K562 (cell line): ENCODE measurements at regions not wholly inside any gene's neighbourhood (a gene's known extent, or its start where the extent isn't known, plus 50 kb on each side); places are given as distances from the start of the nearest gene placed in this dataset.

ENCODE experiments used
- ATAC-seq: fragments of 200-7000 bp; cut with Tn5 transposase; 3 replicates; pipeline ENCODE4 v1.9.1; 2020; ENCODE audit warnings: moderate library complexity
- BruUV-seq: library from RNA; stranded (reverse); fragments of 400-500 nt; replicated peaks from 2 replicates; lab custom pipeline; 2021; lab: Mats Ljungman, UMichigan
- CTCF ChIA-PET: fragments of 300-600 bp; formaldehyde crosslinking; extraction: SDS; loops from one replicate; lab custom pipeline; 2021; ENCODE audit warnings: low intra/inter-chr PET ratio; lab: Yijun Ruan, JAX
- POLR2A ChIA-PET: fragments of 300-600, 350-650 bp; sonication (Branson Sonifier 250); formaldehyde crosslinking; extraction: SDS; loops from one replicate; lab custom pipeline; 2021; ENCODE audit warnings: antibody characterized with exemption, inconsistent platforms; lab: Yijun Ruan, JAX
- DNase-seq, 4 experiments: peaks; one replicate each; pipeline versions ENCODE4 v3.0.0 to v3.0.0-alpha.2; 2011 to 2018; ENCODE audit warnings: low spot score in 3 of 4, mixed read lengths in 3 of 4; ENCODE audit errors: extremely low read depth in 1 of 4
- FAIRE-seq: peaks from 2 replicates; lab custom pipeline; 2011; peaks lifted over from hg19 to GRCh38; lab: Jason Lieb, UNC
- H2AFZ ChIP-seq: 2 replicates; pipeline ENCODE4 v1.6.0; 2011; ENCODE audit warnings: low read depth, low read length, control low read depth, inconsistent platforms
- H3K27ac ChIP-seq: fragments of 200-600 bp; 3 replicates; pipeline ENCODE4 v1.8.0; 2011; ENCODE audit warnings: low read depth, mild to moderate bottlenecking, control low read depth, inconsistent platforms, low read length, moderate library complexity, mixed read lengths; ENCODE audit errors: extremely low read depth
- H3K27me3 ChIP-seq, 2 experiments: fragments of 300-600 bp in 1 of 2; 2 replicates in 1 of 2; 3 replicates in 1 of 2; pipeline versions ENCODE4 v1.6.0 to v1.8.0; 2011; ENCODE audit warnings: inconsistent platforms in 2 of 2, low read length in 2 of 2, mild to moderate bottlenecking in 1 of 2, mixed read lengths in 1 of 2, moderate library complexity in 1 of 2; ENCODE audit not compliant: control insufficient read depth in 2 of 2, insufficient read depth in 2 of 2
- H3K36me3 ChIP-seq: fragments of 300-600 bp; 3 replicates; pipeline ENCODE4 v1.8.0; 2011; ENCODE audit warnings: mild to moderate bottlenecking, low read length, inconsistent platforms; ENCODE audit not compliant: control insufficient read depth, insufficient read depth
- H3K4me1 ChIP-seq, 2 experiments: fragments of 200-600 bp in 1 of 2; replicated peaks in 1 of 2; 2 replicates in 1 of 2; 3 replicates in 1 of 2; pipeline versions ENCODE4 v1.5.1 to v1.8.0; 2011; ENCODE audit warnings: inconsistent platforms in 2 of 2, low read length in 2 of 2, mild to moderate bottlenecking in 1 of 2, mixed read lengths in 1 of 2, moderate library complexity in 1 of 2; ENCODE audit not compliant: control insufficient read depth in 2 of 2, insufficient read depth in 2 of 2
- H3K4me2 ChIP-seq: 2 replicates; pipeline ENCODE4 v1.6.1; 2011; ENCODE audit warnings: low read length, control low read depth, inconsistent platforms, mixed read lengths; ENCODE audit not compliant: insufficient read depth
- H3K4me3 ChIP-seq: fragments of 200-600 bp; sonication (generic), shearing (Covaris generic); 2 replicates; pipeline ENCODE4 v1.5.1; 2016; ENCODE audit warnings: control low read depth, inconsistent platforms
- H3K79me2 ChIP-seq: fragments of 200-600 bp; 3 replicates; pipeline ENCODE4 v1.8.0; 2011; ENCODE audit warnings: low read length, inconsistent platforms; ENCODE audit not compliant: control insufficient read depth, insufficient read depth
- H3K9ac ChIP-seq, 2 experiments: 2 replicates each; pipeline versions ENCODE4 v1.6.0 to v1.6.1; 2011; ENCODE audit warnings: low read depth in 2 of 2, low read length in 2 of 2, control low read depth in 1 of 2, inconsistent platforms in 1 of 2, mild to moderate bottlenecking in 1 of 2, mixed read lengths in 1 of 2; ENCODE audit not compliant: insufficient read depth in 1 of 2
- H3K9me1 ChIP-seq: one replicate; pipeline ENCODE4 v1.6.0; 2011; ENCODE audit warnings: inconsistent platforms, mild to moderate bottlenecking, low read length, moderate library complexity; ENCODE audit not compliant: control insufficient read depth, insufficient read depth
- H3K9me3 ChIP-seq: replicated peaks from 2 replicates; pipeline ENCODE4 v1.5.1; 2011; ENCODE audit warnings: low read depth, low read length, inconsistent platforms; ENCODE audit not compliant: control insufficient read depth, insufficient read depth
- H4K20me1 ChIP-seq: replicated peaks from 2 replicates; pipeline ENCODE4 v1.6.1; 2011; ENCODE audit warnings: low read length, inconsistent platforms, mixed read lengths; ENCODE audit not compliant: control insufficient read depth, insufficient read depth
- E2F6 ChIP-seq, 2 experiments: IDR thresholded peaks; 2 replicates each; pipeline ENCODE4 v1.6.1; 2011; ENCODE audit warnings: borderline replicate concordance in 1 of 2, control low read depth in 1 of 2, low read depth in 1 of 2, low read length in 1 of 2, mild to moderate bottlenecking in 1 of 2, mixed read lengths in 1 of 2, moderate library complexity in 1 of 2; ENCODE audit not compliant: insufficient read depth in 1 of 2, insufficient read length in 1 of 2, poor library complexity in 1 of 2, severe bottlenecking in 1 of 2; ENCODE audit errors: extremely low read depth in 1 of 2
- ELK1 ChIP-seq: sonication (generic); formaldehyde crosslinking; IDR thresholded peaks from 2 replicates; pipeline ENCODE4 v1.8.1; 2022; ENCODE audit warnings: missing genetic modification reagents
- ETS1 ChIP-seq: conservative IDR thresholded peaks from 2 replicates; pipeline ENCODE4 v1.6.1; 2011; ENCODE audit warnings: low read depth, mild to moderate bottlenecking, low read length; ENCODE audit not compliant: control insufficient read depth
- GTF2E2 ChIP-seq: fragments of 200-800 bp; sonication (Bioruptor generic); IDR thresholded peaks from 2 replicates; pipeline ENCODE4 v1.6.1; 2016; ENCODE audit warnings: missing genetic modification characterization, missing compliant biosample characterization
- HNRNPLL ChIP-seq: fragments of 200-400 bp; formaldehyde crosslinking; IDR thresholded peaks from 2 replicates; pipeline ENCODE4 v1.6.1; 2017; ENCODE audit warnings: low read length, low read depth, mild to moderate bottlenecking; ENCODE audit not compliant: poor library complexity, severe bottlenecking
- NR3C1 ChIP-seq: sonication (generic); formaldehyde crosslinking; IDR thresholded peaks from 2 replicates; pipeline ENCODE4 v1.8.1; 2022; ENCODE audit warnings: missing genetic modification reagents
- PHF21A ChIP-seq: fragments of 450-650 bp; IDR thresholded peaks from 2 replicates; pipeline ENCODE4 v1.6.1; 2017; ENCODE audit warnings: low read depth, borderline replicate concordance
- SNRNP70 ChIP-seq: fragments of 200-400 bp; formaldehyde crosslinking; optimal IDR thresholded peaks from 2 replicates; pipeline ENCODE3; 2017; ENCODE audit warnings: low read depth, low read length
- SRF ChIP-seq, 2 experiments: fragments of 250-450, 450-650 bp in 1 of 2; sonication (Bioruptor Pico) in 1 of 2; sonication (generic) in 1 of 2; formaldehyde crosslinking; IDR thresholded peaks; 2 replicates each; pipeline versions ENCODE4 v1.5.0 to v1.5.1; 2020 to 2022; ENCODE audit warnings: mild to moderate bottlenecking in 1 of 2, missing genetic modification reagents in 1 of 2
- TAF1 ChIP-seq: IDR thresholded peaks from 2 replicates; pipeline ENCODE4 v1.6.1; 2011; ENCODE audit warnings: mild to moderate bottlenecking, low read length, moderate library complexity; ENCODE audit not compliant: insufficient read depth, control insufficient read depth, severe bottlenecking; ENCODE audit errors: extremely low read depth
- TCF7 ChIP-seq: sonication (generic); IDR thresholded peaks from 2 replicates; pipeline ENCODE4 v1.6.1; 2016; ENCODE audit warnings: antibody characterized with exemption, borderline replicate concordance
- THRA ChIP-seq: fragments of 450-650 bp; IDR thresholded peaks from 2 replicates; pipeline ENCODE4 v1.6.1; 2017; ENCODE audit warnings: mild to moderate bottlenecking, moderate library complexity
- ZNF316 ChIP-seq: fragments of 450-650 bp; IDR thresholded peaks from 2 replicates; pipeline ENCODE4 v1.6.1; 2016
- ZNF444 ChIP-seq: fragments of 250-450 bp; sonication (Bioruptor Pico); IDR thresholded peaks from 2 replicates; pipeline ENCODE4 v1.4.0; 2020; ENCODE audit warnings: mild to moderate bottlenecking, moderate library complexity
- WGBS: fragments of 100-300 bp; shearing (Covaris generic); methylation state at CpG from one replicate; pipeline ENCODE4 v1.1.6; 2016; ENCODE audit warnings: low coverage, mixed read lengths; ENCODE audit not compliant: insufficient coverage; ENCODE audit errors: missing lambda C conversion rate; 5-methylcytosine and 5-hydroxymethylcytosine counted together
- in situ Hi-C: fragments of 300-500 bp; cut with MboI; formaldehyde crosslinking; loops from 4 replicates; pipeline ENCODE4 v1.15.0; 2018; ENCODE audit warnings: inconsistent platforms, mixed read lengths
- intact Hi-C: fragments of 100-400 bp; cut with micrococcal nuclease; formaldehyde crosslinking; loops from 2 replicates; pipeline ENCODE4 v1.14.2; 2022

GRCh38 chr12:34223640-34224039, 201.3 kb downstream of the ALG10 start:
- H3K9ac ChIP-seq = no peak overlapping the region
- ATAC-seq = no peak
- TF ChIP-seq PHF21A = no peak
- TF ChIP-seq ZNF316 = no peak
- TF ChIP-seq HNRNPLL = no peak
- TF ChIP-seq SRF (CRISPR knock-in tag; IDR thresholded peaks at IDR 0.05) = no peak
- no peak for TF ChIP-seq THRA
- TF ChIP-seq E2F6 (IDR thresholded peaks at IDR 0.05; ENCODE audit: borderline replicate concordance in 1 of 2, extremely low read depth in 1 of 2, insufficient read depth in 1 of 2, insufficient read length in 1 of 2, low read depth in 1 of 2, low read length in 1 of 2, poor library complexity in 1 of 2, severe bottlenecking in 1 of 2) = no peak
- TF ChIP-seq ETS1 = no peak
- no peak for TF ChIP-seq TAF1
- TF ChIP-seq ELK1 (CRISPR knock-in tag) = no peak
- TF ChIP-seq SNRNP70 = no peak
- no peak for TF ChIP-seq GTF2E2 (tag)
- no peak for TF ChIP-seq ZNF444 (CRISPR knock-in tag)
- TF ChIP-seq TCF7 = no peak
- TF ChIP-seq NR3C1 = no peak
- TF ChIP-seq, all 486 proteins: peak for 0
- no peak overlapping the region for H3K27ac ChIP-seq
- H3K4me1 ChIP-seq = peaks cover 0 to 6% of the 10 kb centered on the region in 2 experiments; a peak in 2 of 5 replicates
- in situ Hi-C loops (loop anchor here (10.0 kb wide), 1 partner anchor 1409 kb away; no protein-coding TSS in a partner anchor), intact Hi-C loops (no loop called here)
- H3K79me2 ChIP-seq = no peaks in the 10 kb centered on the region
- H4K20me1 ChIP-seq = no peaks in the 10 kb centered on the region
- ChIA-PET POLR2A (no interaction called here), CTCF (no interaction called here)
- FAIRE-seq (no peak), DNase-seq (no peak)
- no peaks in the 10 kb centered on the region; the same call in 1 of the 2 replicates for H3K9me3 ChIP-seq
- no TSS peak for BruUV-seq
- H3K4me2 ChIP-seq = no peak overlapping the region
- no peaks in the 10 kb centered on the region for H3K36me3 ChIP-seq
- H3K4me3 ChIP-seq = no peak overlapping the region
- 0% methylated on average over 3 of the region's 3 CpGs for WGBS
- H2AFZ ChIP-seq = no peak overlapping the region
- no peaks in the 10 kb centered on the region for H3K27me3 ChIP-seq
- H3K9me1 ChIP-seq = no peaks in the 10 kb centered on the region
